AG04450 (cell line): ENCODE measurements at regions not wholly inside any gene's neighbourhood (a gene's known extent, or its start where the extent isn't known, plus 50 kb on each side); places are given as distances from the start of the nearest gene placed in this dataset.

Experiments used
- CTCF ChIA-PET: fragments of 300-600, 350-600 bp; formaldehyde crosslinking; extraction: SDS; loops from one replicate; lab custom pipeline; 2022; ENCODE audit warnings: antibody characterized with exemption, inconsistent platforms; lab: Charles Lee
- POLR2A ChIA-PET: fragments of 350-600 bp; formaldehyde crosslinking; extraction: SDS; loops from one replicate; lab custom pipeline; 2021; ENCODE audit warnings: antibody characterized with exemption, inconsistent platforms; lab: Yijun Ruan, JAX
- DNase-seq: peaks from one replicate; pipeline ENCODE4 v3.0.0-alpha.2; 2011; ENCODE audit warnings: low read depth, low spot score
- H3K27ac ChIP-seq: one replicate; pipeline ENCODE4 v1.5.1; 2012; ENCODE audit warnings: low read depth, low read length, control low read depth
- H3K27me3 ChIP-seq: one replicate; pipeline ENCODE4 v1.6.0; 2012; ENCODE audit warnings: low read length; ENCODE audit not compliant: control insufficient read depth, insufficient read depth
- H3K4me3 ChIP-seq: 2 replicates; pipeline ENCODE4 v1.5.1; 2011; ENCODE audit warnings: mild to moderate bottlenecking, low read depth, low read length, control low read depth
- H3K9me3 ChIP-seq: 2 replicates; pipeline ENCODE4 v1.5.1; 2012; ENCODE audit warnings: low read length; ENCODE audit not compliant: control insufficient read depth, insufficient read depth
- TF ChIP-seq, protein P1 (sequence below): IDR thresholded peaks from 2 replicates; pipeline ENCODE4 v1.5.1; 2011; ENCODE audit warnings: low read depth, low read length, control low read depth, inconsistent platforms

DNA sequence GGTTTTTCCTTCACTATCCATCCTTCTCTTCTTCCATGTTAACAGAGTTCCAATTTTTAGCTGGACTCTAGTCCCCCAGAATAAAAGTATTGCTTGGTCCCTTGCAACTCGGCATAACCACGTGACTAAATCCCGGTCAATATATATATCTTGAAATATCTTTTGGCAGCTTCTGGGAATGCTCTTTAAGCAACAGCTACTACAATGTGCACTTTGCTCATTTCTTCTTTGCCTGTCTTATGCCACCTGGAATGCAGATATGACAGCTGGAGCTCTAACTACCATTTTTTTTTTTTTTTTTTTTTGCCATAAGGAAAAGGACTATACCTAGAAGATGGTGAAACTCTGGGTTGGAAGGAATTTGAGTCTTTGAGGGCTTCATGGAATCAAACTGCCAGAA, 82.6 kb downstream of the GCNT4 start:
- POLR2A ChIA-PET, result no interaction called here
- TF ChIP-seq, protein P1, sequence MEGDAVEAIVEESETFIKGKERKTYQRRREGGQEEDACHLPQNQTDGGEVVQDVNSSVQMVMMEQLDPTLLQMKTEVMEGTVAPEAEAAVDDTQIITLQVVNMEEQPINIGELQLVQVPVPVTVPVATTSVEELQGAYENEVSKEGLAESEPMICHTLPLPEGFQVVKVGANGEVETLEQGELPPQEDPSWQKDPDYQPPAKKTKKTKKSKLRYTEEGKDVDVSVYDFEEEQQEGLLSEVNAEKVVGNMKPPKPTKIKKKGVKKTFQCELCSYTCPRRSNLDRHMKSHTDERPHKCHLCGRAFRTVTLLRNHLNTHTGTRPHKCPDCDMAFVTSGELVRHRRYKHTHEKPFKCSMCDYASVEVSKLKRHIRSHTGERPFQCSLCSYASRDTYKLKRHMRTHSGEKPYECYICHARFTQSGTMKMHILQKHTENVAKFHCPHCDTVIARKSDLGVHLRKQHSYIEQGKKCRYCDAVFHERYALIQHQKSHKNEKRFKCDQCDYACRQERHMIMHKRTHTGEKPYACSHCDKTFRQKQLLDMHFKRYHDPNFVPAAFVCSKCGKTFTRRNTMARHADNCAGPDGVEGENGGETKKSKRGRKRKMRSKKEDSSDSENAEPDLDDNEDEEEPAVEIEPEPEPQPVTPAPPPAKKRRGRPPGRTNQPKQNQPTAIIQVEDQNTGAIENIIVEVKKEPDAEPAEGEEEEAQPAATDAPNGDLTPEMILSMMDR, result no peak

DNA sequence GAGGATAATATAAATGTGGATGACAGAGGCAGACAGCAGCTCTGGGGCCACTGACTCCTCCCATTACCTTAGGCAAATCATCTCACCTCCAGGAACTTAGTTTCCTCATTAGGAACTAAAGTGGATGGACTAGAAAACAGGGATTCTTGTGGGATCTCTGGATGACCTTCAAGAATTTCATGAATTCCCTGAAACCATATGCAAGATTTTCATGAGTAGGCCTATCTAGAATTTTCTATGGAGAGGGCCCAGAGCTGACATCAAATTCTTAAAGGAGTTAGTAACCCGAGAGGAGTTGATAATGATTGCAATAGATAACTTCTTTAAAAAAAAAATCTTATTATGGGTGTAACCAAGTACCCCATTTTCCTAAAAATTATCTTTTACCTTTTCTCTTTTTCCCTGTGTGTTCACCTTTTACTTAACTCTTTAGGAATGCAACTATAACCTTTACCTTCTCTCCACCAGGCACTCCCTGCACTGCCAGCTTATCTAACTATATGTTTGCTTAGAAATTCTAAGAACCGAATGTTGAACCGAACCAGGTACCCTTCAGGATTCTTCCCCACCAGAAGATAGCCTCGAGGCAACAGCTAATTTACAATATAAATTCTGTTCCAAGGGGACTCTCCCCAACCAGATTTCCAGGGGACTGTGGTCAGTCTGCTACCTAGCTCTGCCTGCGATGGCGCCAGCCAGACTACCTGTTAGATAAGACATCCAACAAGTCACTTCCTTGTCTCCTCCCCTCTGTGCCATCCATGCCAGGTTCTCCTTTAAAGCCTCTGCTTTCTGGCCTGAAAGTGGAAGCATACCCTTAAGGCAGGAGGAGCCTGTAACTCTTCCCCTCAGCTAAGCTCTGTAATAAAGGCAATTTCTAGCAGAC, 86.0 kb downstream of the GCNT4 start:
- ChIA-PET POLR2A (no interaction called here), CTCF (no interaction called here)
- no peak overlapping the region for H3K4me3 ChIP-seq
- H3K27ac ChIP-seq, result no peak overlapping the region
- H3K27me3 ChIP-seq, result no peaks in the 10 kb centered on the region
- TF ChIP-seq, protein P1, result no peak
- no peaks in the 10 kb centered on the region; the same call in 1 of the 2 replicates for H3K9me3 ChIP-seq
- DNase-seq, result no peak

More for the DNA sequence above, 82.6 kb downstream of the GCNT4 start:
- no peaks in the 10 kb centered on the region for H3K27me3 ChIP-seq
- DNase-seq, result no peak
- CTCF ChIA-PET, result interaction anchor here (0.7 to 0.8 kb wide), 2 partner anchors 80 to 1873 kb away, joined by 3 read pairs; no protein-coding TSS in a partner anchor
- no peak overlapping the region for H3K4me3 ChIP-seq
- no peak overlapping the region for H3K27ac ChIP-seq
- no peaks in the 10 kb centered on the region; the same call in 1 of the 2 replicates for H3K9me3 ChIP-seq

DNA sequence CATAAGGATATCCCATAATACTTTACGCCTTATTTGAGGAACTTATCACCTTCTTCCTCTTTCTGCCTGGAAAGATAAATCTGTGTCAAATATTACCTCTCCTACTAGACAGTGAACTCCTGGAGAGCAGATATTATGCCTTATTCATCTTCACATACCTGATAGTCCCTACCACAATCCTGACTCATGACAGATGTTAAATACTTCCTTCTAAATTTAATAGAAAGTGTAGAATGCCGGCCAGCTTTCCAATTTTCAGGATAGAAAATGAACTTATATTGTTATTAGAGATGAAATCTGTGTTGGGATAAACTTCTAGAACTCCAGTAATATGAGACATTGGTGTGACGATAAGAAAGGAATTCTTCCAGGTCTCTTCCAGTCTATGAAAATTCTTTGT, 89.0 kb downstream of the GCNT4 start:
- TF ChIP-seq, protein P1, result no peak
- Histone ChIP-seq H3K9me3 (no peaks in the 10 kb centered on the region; the same call in 1 of the 2 replicates), H3K27ac (no peak overlapping the region), H3K27me3 (no peaks in the 10 kb centered on the region), H3K4me3 (no peak overlapping the region)
- no peak for DNase-seq
- ChIA-PET POLR2A (no interaction called here), CTCF (no interaction called here)

DNA sequence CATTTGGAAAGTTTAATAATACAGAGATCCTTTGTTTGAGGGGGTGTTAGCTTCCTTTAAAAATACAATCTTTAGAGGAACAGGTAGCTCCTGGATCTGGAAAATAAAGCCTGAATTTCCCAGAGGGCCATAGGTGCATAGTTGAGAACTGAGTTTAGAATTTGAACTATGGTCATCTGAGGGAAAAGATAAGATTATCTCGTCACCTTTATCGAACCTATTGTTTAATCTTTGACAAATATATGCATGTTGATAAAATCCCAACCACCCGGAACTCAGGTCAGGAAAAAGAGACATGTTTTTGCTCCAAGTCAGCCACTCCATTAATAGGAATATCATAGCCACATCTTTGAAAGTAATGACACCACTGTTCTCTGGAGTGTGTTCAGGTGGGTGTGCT, 91.7 kb upstream of the FAM169A start:
- ChIA-PET POLR2A (no interaction called here), CTCF (no interaction called here)
- no peak overlapping the region for H3K27ac ChIP-seq
- DNase-seq, result no peak
- peaks cover 2% of the 10 kb centered on the region; the same call in 1 of the 2 replicates for H3K9me3 ChIP-seq
- no peak overlapping the region for H3K4me3 ChIP-seq
- H3K27me3 ChIP-seq, result no peaks in the 10 kb centered on the region
- TF ChIP-seq, protein P1, result no peak

DNA sequence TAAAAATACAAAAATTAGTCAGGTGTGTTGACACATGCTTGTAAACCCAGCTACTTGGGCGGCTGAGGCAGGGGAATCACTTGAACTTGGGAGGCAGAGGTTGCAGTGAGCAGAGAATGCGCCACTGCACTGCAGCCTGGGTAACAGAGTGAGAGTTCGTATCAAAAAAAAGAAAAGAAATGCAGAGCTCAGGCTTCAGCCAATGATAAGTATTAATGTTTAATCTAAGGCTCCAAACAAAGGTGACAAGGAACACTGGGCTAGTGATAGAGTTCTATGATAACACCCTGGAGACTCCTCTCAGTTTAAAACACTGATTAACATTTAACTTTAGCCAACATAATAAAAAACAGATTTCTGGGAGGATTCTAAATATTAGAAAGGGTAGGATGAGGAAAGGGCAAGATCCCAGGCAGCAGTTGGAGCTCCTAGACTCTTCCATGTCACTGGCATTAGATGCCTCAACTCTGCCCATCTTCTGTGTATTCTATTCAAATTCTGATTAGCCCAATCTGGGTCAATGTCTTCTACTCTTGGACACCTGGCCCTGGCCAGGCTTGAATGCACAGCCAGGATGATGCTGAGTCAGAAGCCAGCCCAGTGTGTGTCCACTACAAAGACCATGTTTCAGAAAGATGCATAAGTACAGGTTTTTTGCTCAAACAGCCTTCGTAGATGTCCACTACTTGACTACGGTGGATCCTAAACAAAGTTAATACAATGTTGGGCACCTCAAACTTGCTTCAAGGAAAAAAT, 91.0 kb upstream of the FAM169A start:
- ChIA-PET POLR2A (no interaction called here), CTCF (no interaction called here)
- TF ChIP-seq, protein P1, result no peak
- no peak overlapping the region for H3K4me3 ChIP-seq
- no peak overlapping the region for H3K27ac ChIP-seq
- H3K9me3 ChIP-seq, result peaks cover 2% of the 10 kb centered on the region; the same call in 1 of the 2 replicates
- DNase-seq, result no peak
- H3K27me3 ChIP-seq, result no peaks in the 10 kb centered on the region
